GM12873 (cell line): ENCODE measurements at regions not wholly inside any gene's neighbourhood (a gene's known extent, or its start where the extent isn't known, plus 50 kb on each side); places are given as distances from the start of the nearest gene placed in this dataset.

ENCODE experiments used
- TF ChIP-seq, protein P1 (sequence below): IDR thresholded peaks from 2 replicates; pipeline ENCODE4 v1.5.1; 2012; ENCODE audit warnings: low read depth, mild to moderate bottlenecking, moderate library complexity, low read length, control low read depth; ENCODE audit not compliant: insufficient read depth; ENCODE audit errors: missing control alignments

- TF ChIP-seq, protein P1, sequence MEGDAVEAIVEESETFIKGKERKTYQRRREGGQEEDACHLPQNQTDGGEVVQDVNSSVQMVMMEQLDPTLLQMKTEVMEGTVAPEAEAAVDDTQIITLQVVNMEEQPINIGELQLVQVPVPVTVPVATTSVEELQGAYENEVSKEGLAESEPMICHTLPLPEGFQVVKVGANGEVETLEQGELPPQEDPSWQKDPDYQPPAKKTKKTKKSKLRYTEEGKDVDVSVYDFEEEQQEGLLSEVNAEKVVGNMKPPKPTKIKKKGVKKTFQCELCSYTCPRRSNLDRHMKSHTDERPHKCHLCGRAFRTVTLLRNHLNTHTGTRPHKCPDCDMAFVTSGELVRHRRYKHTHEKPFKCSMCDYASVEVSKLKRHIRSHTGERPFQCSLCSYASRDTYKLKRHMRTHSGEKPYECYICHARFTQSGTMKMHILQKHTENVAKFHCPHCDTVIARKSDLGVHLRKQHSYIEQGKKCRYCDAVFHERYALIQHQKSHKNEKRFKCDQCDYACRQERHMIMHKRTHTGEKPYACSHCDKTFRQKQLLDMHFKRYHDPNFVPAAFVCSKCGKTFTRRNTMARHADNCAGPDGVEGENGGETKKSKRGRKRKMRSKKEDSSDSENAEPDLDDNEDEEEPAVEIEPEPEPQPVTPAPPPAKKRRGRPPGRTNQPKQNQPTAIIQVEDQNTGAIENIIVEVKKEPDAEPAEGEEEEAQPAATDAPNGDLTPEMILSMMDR, result no peak
Observed at GRCh38 chr12:98431089-98431488, 84.3 kb upstream of the TMPO start.

- TF ChIP-seq, protein P1, result no peak
Observed at GRCh38 chr12:98437166-98437565, 78.2 kb upstream of the TMPO start.

- TF ChIP-seq, protein P1, result no peak
Observed at GRCh38 chr12:98437806-98438595, 77.4 kb upstream of the TMPO start.

- TF ChIP-seq, protein P1, result no peak
Observed at GRCh38 chr12:98438656-98439230, 76.6 kb upstream of the TMPO start.

GRCh38 chr12:98439471-98439951, 75.9 kb upstream of the TMPO start:
- TF ChIP-seq, protein P1, result no peak

DNA sequence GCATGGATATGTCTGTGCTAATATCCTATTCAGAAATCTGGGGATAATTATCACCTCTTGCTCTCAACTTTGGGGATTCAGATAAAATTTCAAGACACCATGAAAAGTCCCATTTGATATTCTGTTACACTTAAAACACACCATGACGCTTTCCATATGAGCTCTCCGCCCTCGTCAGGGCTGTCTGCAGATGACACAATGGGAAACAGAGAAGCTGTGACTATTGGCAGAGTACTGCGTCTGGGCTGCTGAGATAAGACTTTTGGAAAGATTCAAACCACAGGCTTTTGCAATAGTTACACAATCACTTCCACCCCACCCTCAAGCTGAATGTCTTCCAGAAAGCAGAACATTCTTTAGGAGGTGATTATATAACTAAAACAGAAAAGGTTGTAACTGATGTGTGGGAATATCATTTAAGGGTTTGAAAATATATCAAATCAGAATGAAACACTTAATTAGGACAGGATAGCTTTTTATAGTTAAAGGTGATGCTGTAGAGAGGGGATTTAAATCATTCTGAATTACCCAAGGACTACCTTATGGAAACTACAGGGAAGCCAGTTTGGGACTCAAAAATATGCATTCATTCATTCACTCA, 75.3 kb upstream of the TMPO start:
- TF ChIP-seq, protein P1, result no peak

- TF ChIP-seq, protein P1, result no peak
Observed at GRCh38 chr12:98446060-98446459, 69.3 kb upstream of the TMPO start.
